Head of caudate nucleus (tissue), 42 donors: ENCODE measurements at regions not wholly inside any gene's neighbourhood (a gene's known extent, or its start where the extent isn't known, plus 50 kb on each side); places are given as distances from the start of the nearest gene placed in this dataset.
"Not testable (repeated sequence)": the region's sequence is repeated elsewhere in the genome, so short reads cannot be mapped to it uniquely, and the experiment has no call there.

Source experiments
- DNase-seq, 42 donors: peaks; one replicate each; pipeline versions ENCODE4 v3.0.0 to v3.0.0-alpha.2; 2020 to 2021; ENCODE audit warnings: mixed read lengths in 7 of 42
- intact Hi-C: fragments of 100-400 bp; cut with DNase I; formaldehyde crosslinking; loops from one replicate; pipeline ENCODE4 v1.15.0; 2022

DNA sequence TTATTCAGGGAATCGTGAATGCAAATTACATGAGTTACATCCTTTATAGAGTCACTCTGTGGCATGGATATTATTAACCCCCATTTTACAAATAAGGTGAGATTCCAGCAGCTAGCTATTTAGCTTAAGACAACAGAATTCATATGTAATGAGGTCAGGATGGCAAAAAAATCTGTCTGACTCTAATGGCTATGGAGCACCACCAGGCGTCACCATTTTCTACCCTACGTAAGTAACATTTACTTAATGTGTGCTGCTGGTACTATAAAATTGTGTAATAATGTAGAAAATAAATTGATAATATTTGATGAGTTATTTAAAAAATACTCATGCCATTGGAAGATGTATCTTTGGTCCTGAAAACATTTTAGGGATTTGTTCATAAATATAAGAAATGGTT lies 2040.1 kb upstream of the LRRTM1 start:
- intact Hi-C loops = no loop called here
- DNase-seq = no peak

DNA sequence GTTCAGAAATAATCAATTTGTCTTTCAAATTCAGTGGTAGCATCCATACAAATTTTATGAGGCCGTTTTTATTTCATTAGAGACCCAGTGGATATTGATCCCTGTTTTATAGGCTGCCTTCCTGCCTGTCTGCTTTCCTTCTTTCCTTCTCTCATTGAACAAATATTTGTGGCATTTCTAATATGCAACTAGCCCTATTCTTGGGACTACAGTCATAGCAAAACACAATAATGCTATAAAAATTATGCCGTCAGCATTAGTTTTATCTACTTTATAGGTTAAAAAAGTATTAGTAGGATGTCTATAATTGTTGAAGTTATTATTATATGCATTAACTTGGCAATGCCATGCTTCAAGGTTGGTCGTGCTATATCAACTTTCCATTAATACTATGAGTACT lies 2037.8 kb upstream of the LRRTM1 start:
- no peak for DNase-seq
- intact Hi-C loops = no loop called here

DNA sequence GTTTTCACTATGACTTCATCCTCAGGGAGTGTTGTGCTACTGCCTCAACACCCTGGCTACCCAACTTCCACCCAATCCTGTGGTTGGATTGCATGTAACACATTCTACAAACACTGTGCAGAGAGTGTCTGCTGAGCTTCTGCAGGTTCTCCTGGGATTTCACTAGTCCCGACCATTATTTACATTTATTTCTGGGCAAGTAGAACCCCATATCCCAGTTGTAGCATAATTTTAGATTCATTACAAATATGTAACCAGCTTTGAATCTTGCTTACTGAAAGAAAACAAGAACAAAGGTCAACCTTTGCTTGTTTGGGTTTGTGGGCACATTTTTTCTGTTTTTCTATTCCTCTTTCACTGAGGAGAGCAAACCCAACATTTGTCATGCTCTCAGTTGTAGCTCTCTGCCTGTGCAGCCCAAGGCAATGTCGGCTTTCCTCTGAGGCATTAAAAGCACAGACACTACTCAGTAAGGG lies 2036.1 kb upstream of the LRRTM1 start:
- no peak for DNase-seq
- intact Hi-C loops = no loop called here

DNA sequence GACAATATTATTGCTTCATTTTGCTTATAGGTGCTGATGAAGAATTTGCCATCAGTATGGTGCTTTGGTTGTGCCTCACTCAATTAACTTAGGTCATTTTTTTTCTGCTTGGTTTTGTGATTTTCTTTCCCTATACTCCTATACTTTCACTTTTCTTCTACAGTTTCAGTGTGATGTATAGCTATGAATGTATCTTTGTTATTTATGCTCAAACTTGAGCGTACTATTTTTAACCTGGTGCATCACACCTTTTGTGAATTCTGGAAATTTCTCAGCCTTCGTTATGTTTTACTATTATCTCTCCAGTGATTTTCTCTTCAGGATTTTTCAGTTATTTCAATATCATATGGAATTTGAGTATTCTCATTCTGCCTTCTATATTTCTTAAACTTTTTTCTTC lies 2035.3 kb upstream of the LRRTM1 start:
- no peak for DNase-seq
- intact Hi-C loops = no loop called here

DNA sequence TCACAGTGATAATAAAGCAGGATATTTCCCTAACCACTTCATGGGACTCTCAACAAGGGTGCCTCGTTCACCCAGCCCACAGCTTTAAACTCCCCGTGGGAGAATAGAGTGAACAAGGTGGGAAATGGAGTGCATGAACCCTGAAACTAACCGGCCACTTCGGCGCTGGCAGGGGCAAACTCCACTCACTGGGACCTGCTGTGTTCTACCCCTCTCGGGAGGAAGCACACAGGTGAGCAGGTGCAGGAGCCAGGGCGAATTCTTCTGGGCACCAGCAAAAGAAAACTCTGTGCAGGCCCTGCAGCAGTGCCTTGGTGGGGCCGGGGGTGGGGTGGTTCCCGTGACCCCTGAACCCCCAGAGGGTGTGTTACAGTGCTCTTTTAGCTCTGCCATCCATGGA lies 2029.1 kb upstream of the LRRTM1 start:
- intact Hi-C loops = no loop called here
- no peak for DNase-seq

DNA sequence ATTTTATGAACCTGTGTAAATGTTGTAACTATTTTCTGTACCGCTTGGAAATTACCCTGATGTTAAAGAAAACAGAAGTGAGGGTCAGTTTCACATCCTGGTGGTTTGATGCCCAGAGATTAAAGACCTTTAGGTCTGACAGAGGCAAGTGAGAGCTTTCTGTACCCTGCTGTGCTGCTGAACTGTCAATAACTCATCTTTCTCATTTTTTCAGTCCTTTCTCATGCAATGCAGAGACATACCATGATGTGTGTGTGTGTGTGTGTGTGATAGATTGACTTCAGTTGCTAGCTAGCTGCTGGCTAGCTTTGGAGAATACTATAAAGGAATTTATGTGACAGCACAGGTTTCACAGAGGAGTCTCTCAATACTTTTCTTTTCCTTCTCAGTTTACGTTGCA lies 2025.6 kb upstream of the LRRTM1 start:
- no peak for DNase-seq
- intact Hi-C loops = no loop called here

DNA sequence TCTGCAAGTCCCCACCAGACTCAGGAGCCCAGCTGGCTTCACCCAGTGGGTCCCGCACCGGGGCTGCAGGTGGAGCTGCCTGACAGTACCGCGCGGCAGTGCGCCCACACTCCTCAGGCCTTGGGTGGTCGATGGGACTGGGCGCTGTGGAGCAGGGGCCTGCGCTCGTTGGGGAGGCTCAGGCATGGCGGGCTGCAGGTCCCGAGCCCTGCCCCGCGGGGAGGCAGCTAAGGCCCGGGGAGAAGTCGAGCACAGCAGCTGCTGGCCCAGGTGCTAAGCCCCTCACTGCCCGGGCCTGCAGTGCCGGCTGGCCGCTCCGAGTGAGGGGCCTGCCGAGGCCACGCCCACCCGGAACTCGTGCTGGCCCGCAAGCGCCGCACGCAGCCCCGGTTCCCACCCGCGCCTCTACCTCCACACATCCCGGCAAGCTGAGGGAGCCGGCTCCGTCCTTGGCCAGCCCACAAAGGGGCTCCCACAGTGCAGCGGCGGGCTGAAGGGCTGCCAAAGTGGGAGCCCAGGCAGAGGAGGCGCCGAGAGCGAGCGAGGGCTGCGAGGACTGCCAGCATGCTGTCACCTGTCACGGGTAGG lies 2021.7 kb upstream of the LRRTM1 start:
- DNase-seq, intact Hi-C loops: not testable (repeated sequence)

DNA sequence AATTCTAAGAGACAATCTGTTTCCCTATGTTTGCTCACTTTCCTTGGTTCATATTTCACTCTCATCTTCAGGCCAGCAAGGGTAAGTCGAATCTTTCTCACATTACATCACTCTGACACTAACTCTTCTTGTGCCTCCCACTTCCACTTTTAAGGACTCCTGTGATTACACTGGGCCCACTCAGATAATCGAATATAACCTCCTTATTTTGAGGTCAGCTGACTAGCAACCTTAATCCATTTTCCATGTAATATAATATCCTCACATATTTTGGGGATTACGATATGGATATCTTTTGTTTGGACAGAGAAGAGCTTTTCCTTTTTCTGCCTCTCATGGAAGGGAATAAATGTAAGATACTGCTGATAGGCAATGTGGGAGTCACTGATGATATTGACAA lies 2015.7 kb upstream of the LRRTM1 start:
- intact Hi-C loops = no loop called here
- DNase-seq = no peak

DNA sequence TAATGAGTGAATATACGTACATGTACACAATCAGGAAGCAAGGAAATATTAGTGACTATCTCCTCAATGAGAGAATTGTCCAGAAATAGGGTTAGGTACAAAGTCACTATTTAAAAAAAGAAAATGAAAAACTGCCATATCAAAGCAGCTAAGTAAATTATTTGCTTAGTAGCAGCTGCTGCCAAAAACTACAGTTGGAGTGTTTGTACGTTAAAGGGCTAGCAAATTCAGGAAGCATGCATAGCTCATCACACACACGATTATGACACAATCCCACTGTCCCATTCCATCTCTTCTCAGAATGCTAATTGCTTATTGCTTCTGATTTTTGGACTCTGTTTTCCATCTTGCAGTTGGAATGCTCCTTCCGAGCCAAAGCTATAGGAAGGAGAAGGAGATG lies 2012.5 kb upstream of the LRRTM1 start:
- no peak for DNase-seq
- intact Hi-C loops = no loop called here

DNA sequence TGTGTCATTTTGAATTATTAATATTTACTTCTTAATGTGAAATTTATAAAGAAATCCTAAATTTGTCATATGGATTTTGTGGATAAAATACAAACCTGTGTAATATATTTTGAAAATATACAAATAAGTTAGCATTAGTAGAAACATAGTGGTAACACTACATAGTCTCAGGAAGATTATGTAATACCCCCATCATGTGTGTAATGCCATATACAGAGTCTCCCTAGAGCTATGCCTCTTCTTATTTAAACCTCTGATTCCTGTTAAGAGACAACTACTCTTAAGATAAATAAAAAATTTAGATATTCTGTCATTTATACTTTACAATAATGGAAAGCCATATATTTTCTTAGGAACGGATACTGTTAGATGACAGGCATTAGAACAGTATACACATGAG lies 2012.0 kb upstream of the LRRTM1 start:
- no peak for DNase-seq
- intact Hi-C loops = no loop called here

DNA sequence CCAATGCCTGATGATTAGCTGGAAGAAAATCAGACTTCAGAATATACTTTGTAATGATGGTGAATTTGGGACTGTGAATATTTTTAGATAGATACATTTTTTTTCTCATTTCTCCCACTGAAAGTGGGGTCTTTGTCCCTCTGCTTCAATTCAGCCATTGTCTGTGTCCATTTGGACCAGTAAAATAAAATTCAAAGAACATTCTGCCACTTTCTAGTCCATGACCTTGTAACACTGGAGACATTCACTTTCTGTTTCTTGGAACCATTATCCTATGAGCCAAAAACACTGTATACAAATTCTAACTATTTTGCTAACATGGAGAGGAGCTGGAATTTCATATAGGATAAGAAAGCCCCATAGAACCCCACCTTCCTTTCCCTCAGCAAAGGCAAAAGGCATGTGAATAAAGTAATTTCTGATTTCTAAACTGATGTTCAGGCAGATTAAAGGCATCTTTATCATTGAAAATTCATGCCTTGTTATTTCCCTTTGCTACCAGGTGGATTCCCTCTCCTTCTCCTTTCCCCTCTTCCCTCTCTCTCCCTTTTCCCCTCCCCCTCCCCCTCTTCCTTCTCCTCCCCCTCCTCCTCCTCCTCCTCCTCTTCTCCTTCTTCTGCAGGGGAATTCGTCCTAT lies 2010.4 kb upstream of the LRRTM1 start:
- intact Hi-C loops = no loop called here
- DNase-seq = peak in 2 of 42 donors; percentile 3 to 21

DNA sequence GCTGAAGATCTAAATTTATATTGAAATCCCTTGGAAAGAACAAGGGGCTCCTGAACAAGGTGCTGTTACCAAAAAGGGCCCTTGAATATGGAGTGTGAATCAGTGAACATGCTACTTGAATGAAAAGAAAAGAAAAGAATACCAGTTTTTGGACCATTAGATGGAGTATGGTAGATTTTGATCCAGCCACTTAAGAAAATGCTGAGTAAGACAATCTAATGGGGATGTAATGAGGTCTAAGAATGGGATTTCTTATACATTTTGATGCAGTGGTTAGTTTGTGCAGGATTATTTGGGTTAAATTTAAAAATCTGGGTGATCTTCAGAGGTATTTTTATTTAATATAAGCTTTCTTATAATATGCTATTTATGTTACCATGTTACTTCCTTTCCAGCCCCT lies 2003.0 kb upstream of the LRRTM1 start:
- DNase-seq = no peak
- intact Hi-C loops = no loop called here

DNA sequence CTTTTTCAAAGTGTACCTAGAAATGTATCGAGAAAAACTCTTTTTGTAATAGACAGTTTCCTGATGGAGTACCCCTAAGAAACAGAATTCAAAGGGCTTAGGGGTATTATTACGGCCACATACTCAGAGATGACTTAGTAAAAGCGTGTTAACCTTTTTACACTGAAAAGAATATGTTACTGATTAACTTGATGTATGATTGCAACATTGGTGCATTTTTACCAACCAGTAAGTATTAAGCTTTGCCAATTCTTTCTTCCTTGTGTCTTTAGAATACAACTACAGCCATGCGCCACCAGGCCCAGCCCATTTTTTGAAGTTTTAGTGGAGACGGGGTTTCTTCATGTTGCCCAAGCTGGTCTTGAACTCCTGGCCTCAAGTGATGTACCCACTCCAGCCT lies 1997.0 kb upstream of the LRRTM1 start:
- intact Hi-C loops = no loop called here
- DNase-seq = no peak

DNA sequence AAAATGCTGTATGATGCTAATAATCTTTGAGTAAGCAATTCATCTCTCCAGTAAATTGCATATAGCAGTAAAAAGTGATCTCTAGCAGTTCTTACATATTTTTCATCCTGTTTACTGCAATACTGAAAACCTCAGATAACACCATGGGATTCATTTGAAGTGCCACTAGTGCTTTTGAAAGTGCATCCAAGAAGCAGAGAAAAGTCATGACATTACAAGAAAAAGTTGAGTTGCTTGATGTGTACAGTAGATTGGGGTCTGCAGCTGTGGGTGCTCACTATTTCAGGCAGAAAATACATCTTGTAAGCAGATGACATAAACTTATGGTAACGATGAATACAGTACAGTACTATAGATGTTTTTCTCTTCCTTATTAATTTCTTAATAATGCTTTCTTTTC lies 1984.9 kb upstream of the LRRTM1 start:
- intact Hi-C loops = no loop called here
- no peak for DNase-seq

DNA sequence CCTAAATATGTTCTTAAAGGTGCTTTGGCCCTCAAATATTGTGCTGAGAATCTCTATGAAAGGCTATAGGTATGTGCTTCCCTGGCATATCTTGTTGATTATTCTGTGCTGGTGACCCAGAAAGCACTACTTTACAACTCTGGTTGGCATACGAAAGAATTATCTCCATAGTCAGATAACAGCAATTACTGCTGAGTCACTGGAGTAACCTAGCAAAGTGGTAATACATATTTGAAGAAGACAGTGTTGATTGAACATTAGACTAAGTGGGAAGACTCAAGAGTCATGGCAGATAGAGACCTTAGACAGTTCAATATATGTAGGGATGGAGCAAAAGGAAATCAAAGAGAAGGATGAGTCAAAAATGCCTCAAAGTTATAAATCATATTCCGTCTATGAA lies 1978.5 kb upstream of the LRRTM1 start:
- DNase-seq = no peak
- intact Hi-C loops = no loop called here

DNA sequence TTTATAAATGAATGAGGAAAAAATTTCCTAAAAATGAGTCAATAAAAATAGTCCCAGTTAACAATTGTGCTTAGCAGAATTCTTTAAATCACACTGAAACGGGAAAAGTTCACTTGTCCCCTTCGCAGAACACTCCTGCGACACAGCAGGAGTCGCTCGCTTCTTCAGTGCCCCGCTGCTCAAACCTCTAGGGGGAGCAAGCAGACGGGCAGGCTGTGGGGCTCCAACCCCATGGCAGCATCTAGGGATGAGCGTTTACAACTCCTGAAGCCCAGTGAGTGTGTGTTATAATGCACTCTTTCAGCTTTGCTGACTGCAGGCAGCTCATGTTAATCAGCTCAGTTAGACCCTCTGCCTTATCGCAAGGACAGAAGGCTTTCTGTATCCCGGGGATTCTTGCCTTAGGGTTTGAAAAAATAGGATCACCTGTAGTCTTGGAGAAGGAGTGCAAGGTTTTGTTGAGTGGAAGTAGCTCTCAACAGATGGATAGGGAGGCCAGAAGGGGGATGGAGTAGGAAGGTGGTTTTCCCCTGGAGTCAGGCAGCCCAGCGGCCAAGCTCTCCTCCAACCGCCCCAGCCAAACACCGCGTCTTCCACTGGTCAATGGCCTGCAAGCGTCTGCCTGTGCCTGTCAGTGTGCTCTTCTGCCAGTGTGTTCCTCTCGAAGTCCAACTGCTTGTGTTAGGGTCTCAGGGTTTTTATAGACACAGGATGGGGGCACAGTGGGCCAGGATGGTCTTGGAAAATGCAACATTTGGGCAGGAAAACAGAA lies 1977.7 kb upstream of the LRRTM1 start:
- peak in 18 of 42 donors; percentile 4 to 61 (median 26) for DNase-seq
- intact Hi-C loops = no loop called here

DNA sequence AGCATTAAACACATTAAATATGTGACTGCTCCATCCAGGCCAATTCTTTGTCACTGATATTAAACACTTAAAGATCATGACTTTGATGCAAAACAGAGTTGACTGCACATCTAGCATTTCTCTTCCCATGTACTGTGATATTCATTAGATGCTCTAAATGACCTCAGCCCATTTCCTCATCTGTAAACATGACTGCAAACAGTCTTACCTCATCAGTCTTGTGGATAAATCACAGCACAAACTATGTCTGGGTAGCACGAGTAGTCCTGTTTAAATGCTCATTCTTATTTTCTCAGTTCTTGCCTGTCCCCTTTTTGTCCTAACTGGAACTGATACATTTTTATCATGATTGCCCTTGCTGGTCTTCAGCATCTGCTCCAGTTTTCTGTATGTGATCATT lies 1974.8 kb upstream of the LRRTM1 start:
- intact Hi-C loops = no loop called here

DNA sequence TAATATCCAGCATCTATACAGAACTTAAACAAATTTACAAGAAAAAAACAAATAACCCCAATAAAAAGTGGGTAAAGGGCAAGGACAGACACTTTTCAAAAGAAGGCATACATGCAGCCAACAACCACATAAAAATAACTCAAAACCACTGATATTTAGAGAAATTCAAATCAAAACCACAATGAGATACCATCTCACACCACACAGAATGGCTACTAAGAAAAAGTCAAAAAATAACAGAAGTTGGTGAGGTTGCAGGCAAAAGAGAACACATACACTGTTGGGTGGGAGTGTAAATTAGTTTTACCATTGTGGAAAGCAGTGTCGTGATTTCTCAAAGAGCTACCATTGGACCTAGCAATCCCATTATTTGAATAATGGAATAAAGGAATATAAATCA lies 1973.9 kb upstream of the LRRTM1 start:
- intact Hi-C loops = no loop called here
- no peak for DNase-seq

More for the DNA sequence above, 1974.8 kb upstream of the LRRTM1 start:
- no peak for DNase-seq

DNA sequence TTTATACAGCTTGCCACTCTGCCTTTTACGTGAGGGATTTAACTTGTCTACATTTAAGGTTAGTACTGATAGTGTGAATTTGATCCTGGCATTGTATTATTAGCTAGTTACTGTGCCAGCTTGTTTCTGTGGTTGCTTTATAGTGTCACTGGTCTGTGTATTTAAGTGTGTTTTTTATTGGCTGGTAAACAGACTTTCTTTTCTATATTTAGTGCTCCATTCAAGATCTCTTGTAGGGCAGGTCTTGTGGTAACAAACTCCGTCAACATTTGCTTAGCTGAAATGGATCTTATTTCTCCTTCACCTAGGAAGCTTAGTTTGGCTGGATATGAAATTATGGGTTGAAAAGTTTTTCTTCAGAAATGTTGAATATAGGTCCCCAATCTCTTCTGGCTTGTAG lies 1971.0 kb upstream of the LRRTM1 start:
- intact Hi-C loops = no loop called here
- no peak for DNase-seq

DNA sequence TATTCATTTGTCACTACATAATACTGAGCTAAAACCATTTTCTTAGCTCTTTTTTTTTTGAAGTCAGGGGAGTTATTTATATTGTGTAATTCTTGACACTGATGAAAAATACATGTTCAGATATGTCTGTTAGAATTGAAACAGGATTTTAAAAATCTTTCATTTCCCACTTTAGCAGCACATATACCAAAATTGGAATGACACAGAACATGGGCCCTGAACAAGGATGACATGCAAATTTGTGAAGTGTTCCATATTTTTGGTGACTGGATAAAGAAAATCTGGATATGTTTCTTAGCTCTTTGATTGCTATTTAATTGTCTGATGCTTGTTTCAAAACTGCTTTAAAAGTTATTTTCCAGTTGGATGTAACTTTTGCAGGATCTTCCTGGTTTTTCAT lies 1963.9 kb upstream of the LRRTM1 start:
- intact Hi-C loops = no loop called here
- no peak for DNase-seq

DNA sequence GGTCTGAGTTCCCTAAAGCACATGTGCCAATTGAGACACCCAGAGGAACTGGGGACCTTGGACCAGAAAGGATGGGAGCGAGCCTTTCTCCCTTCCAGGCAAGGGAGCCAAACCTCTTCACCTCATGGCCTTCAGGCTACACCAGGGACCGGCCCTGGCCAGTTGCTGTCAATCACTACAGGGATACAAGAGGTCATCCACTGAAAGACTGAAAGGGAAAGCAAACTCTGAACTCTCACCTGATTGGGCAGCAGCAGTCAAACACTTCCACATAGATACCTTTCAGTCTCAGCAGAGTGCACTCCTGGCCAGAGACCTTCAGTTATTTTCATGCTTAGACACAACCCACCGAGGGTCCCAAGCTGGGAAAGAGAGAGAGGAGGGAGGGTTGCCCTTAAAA lies 1956.0 kb upstream of the LRRTM1 start:
- intact Hi-C loops = no loop called here
- DNase-seq = no peak
